Fibroblast of the aortic adventitia (primary cell): ENCODE measurements at regions not wholly inside any gene's neighbourhood (a gene's known extent, or its start where the extent isn't known, plus 50 kb on each side); places are given as distances from the start of the nearest gene placed in this dataset.

Source experiments
- DNase-seq: peaks from one replicate; pipeline ENCODE4 v3.0.0-alpha.2; 2010; ENCODE audit warnings: low read depth
- H3K4me3 ChIP-seq: 2 replicates; pipeline ENCODE4 v1.5.1; 2011; ENCODE audit warnings: low read depth, mild to moderate bottlenecking, control low read depth, low read length, moderate library complexity
- CTCF ChIP-seq: IDR thresholded peaks from 2 replicates; pipeline ENCODE4 v1.5.1; 2011; ENCODE audit warnings: mild to moderate bottlenecking, low read length, control low read depth, inconsistent platforms; ENCODE audit not compliant: insufficient read depth

GRCh38 chr4:119788349-119789266 lies 160.0 kb upstream of the PDE5A start:
- DNase-seq, result no peak
- TF ChIP-seq CTCF, result no peak
- H3K4me3 ChIP-seq, result no peak overlapping the region

- DNase-seq, result peak; percentile 70
Measured at GRCh38 chr4:119785963-119786362, 157.4 kb upstream of the PDE5A start.

GRCh38 chr4:119783189-119783983 lies 154.8 kb upstream of the PDE5A start:
- TF ChIP-seq CTCF, result no peak

More at GRCh38 chr4:119785963-119786362, 157.4 kb upstream of the PDE5A start:
- no peak overlapping the region for H3K4me3 ChIP-seq
- peak; percentile 47 for TF ChIP-seq CTCF

GRCh38 chr4:119781044-119781443 lies 152.4 kb upstream of the PDE5A start:
- DNase-seq, result no peak
- TF ChIP-seq CTCF, result no peak

More at GRCh38 chr4:119783189-119783983, 154.8 kb upstream of the PDE5A start:
- no peak for DNase-seq
- H3K4me3 ChIP-seq, result no peak overlapping the region

GRCh38 chr4:119774840-119775239 lies 146.2 kb upstream of the PDE5A start:
- no peak overlapping the region for H3K4me3 ChIP-seq
- TF ChIP-seq CTCF, result no peak
- no peak for DNase-seq

More at GRCh38 chr4:119781044-119781443, 152.4 kb upstream of the PDE5A start:
- H3K4me3 ChIP-seq, result no peak overlapping the region

- no peak for DNase-seq
- no peak overlapping the region for H3K4me3 ChIP-seq
- TF ChIP-seq CTCF, result no peak
Measured at GRCh38 chr4:119765951-119766350, 137.3 kb upstream of the PDE5A start.
